ENCODE measurements at regions not wholly inside any gene's neighbourhood (a gene's known extent, or its start where the extent isn't known, plus 50 kb on each side); places are given as distances from the start of the nearest gene placed in this dataset.
"Not testable (repeated sequence)": the region's sequence is repeated elsewhere in the genome, so short reads cannot be mapped to it uniquely, and the experiment has no call there.

DNA sequence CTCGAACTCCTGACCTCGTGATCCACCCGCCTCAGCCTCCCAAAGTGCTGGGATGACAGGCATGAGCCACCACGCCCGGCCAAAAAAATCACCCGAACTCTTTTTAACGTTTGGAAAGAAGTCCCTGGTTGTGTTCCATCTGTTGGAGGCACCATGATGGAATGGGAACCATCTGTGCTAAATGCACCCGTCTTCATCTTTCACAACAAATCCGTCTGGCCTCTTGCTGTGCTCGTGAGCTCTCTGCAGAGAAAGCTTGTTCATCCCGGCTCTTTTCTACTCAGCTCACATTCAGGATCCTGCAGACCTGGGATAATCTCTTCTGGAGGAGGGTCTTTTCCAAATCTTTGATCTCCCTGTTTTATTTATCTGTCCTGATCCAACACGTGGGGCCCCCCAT, 188.8 kb downstream of the CRLF2 start:
- Mint-ChIP-seq H3K27ac (no peak overlapping the region), H3K9me3 (no peaks in the 10 kb centered on the region), H3K36me3 (no peaks in the 10 kb centered on the region), H3K4me1 (no peaks in the 10 kb centered on the region), H3K27me3 (ENCODE audit: low read depth) (peaks cover 5% of the 10 kb centered on the region), H3K4me3 (no peak overlapping the region)
- DNase-seq (ENCODE audit: low spot score in 2 of 2, unreplicated experiment in 2 of 2), result no peak
- TF ChIP-seq, protein P1, sequence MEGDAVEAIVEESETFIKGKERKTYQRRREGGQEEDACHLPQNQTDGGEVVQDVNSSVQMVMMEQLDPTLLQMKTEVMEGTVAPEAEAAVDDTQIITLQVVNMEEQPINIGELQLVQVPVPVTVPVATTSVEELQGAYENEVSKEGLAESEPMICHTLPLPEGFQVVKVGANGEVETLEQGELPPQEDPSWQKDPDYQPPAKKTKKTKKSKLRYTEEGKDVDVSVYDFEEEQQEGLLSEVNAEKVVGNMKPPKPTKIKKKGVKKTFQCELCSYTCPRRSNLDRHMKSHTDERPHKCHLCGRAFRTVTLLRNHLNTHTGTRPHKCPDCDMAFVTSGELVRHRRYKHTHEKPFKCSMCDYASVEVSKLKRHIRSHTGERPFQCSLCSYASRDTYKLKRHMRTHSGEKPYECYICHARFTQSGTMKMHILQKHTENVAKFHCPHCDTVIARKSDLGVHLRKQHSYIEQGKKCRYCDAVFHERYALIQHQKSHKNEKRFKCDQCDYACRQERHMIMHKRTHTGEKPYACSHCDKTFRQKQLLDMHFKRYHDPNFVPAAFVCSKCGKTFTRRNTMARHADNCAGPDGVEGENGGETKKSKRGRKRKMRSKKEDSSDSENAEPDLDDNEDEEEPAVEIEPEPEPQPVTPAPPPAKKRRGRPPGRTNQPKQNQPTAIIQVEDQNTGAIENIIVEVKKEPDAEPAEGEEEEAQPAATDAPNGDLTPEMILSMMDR (IDR thresholded peaks at IDR 0.05; ENCODE audit: unreplicated experiment), result no peak

DNA sequence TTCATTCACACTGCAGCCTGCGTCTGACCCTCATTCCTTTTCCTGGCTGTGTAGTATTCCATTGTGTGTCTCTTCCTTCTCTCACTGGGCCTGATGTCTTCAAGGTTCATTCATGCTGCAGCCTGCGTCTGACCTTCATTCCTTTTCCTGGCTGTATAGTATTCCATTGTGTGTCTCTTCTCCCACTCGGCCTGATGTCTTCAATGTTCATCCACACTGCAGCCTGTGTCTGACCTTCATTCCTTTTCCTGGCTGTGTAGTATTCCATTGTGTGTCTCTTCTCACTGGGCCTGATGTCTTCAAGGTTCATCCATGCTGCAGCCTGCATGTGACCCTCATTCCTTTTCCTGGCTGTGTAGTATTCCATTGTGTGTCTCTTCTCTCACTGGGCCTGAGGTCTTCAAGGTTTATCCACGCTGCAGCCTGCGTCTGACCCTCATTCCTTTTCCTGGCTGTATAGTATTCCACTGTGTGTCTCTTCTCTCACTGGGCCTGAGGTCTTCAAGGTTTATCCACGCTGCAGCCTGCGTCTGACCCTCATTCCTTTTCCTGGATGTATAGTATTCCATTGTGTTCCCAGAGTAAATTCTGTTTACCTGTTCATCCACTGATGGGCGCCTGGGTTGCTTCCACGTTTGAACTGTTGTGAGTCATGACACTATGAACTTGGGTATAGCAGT, 191.0 kb downstream of the CRLF2 start:
- H3K4me3 Mint-ChIP-seq; H3K36me3 Mint-ChIP-seq; H3K9me3 Mint-ChIP-seq; H3K27ac Mint-ChIP-seq; H3K27me3 Mint-ChIP-seq (ENCODE audit: low read depth); H3K4me1 Mint-ChIP-seq; DNase-seq (ENCODE audit: low spot score in 2 of 2, unreplicated experiment in 2 of 2): not testable (repeated sequence)

DNA sequence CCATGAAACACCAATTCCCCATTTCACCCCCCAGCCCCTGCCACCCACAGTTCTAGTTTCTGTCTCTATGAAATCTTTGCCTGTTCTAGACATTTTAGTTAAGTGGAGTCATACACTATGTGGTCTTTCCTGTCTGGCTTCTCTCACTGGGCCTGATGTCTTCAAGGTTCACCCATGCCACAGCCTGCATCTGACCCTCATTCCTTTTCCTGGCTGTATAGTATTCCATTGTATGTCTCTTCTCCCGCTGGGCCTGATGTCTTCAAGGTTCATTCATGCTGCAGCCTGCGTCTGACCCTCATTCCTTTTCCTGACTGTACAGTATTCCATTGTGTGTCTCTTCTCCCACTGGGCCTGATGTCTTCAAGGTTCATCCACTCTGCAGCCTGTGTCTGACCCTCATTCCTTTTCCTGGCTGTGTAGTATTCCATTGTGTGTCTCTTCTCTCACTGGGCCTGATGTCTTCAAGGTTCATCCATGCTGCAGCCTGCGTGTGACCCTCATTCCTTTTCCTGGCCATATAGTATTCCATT, 191.7 kb downstream of the CRLF2 start:
- Mint-ChIP-seq H3K36me3 (no peaks in the 10 kb centered on the region), H3K4me1 (no peaks in the 10 kb centered on the region), H3K27me3 (ENCODE audit: low read depth) (no peaks in the 10 kb centered on the region), H3K4me3 (no peak overlapping the region), H3K27ac (no peak overlapping the region), H3K9me3 (no peaks in the 10 kb centered on the region)
- DNase-seq (ENCODE audit: low spot score in 2 of 2, unreplicated experiment in 2 of 2), result no peak
- TF ChIP-seq, protein P1 (IDR thresholded peaks at IDR 0.05; ENCODE audit: unreplicated experiment), result no peak

DNA sequence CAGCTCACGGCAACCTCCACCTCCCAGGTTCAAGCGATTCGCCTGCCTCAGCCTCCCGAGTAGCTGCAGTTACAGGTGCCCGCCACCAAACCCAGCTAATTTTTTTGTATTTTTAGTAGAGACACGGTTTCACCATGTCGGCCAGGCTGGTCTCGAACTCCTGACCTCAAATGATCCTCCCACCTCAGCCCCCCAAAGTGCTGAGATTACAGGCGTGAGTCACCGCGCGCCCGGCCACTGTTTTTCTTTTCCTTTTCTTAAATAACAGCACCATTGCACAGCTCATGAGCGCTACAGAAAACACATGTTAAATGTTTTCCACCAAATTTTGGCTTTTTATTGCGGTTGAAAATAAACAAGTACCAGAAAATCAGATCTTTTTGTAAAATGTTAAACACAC, 195.5 kb downstream of the CRLF2 start:
- not testable (repeated sequence) for H3K4me1 Mint-ChIP-seq; H3K4me3 Mint-ChIP-seq; H3K27ac Mint-ChIP-seq; H3K27me3 Mint-ChIP-seq (ENCODE audit: low read depth); H3K36me3 Mint-ChIP-seq; H3K9me3 Mint-ChIP-seq; DNase-seq (ENCODE audit: low spot score in 2 of 2, unreplicated experiment in 2 of 2)

DNA sequence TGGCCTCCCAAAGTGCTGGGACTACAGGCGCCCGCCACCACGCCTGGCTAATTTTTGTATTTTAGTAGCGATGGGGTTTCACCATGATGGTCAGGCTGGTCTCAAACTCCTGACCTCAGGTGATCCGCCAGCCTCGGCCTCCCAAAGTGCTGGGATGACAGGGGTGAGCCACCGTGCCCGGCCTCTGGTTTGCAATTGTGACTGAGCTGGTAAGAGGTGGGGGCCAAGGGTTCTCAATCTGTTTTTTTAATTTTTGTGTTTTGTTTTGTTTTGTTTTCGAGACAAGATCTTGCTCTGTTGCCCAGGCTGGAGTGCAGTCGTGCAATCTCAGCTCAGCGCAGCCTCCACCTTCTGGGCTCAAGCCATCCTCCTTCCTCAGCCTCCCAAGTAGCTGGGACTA, 196.2 kb downstream of the CRLF2 start:
- not testable (repeated sequence) for H3K27me3 Mint-ChIP-seq (ENCODE audit: low read depth); H3K4me1 Mint-ChIP-seq; H3K36me3 Mint-ChIP-seq; H3K4me3 Mint-ChIP-seq; H3K9me3 Mint-ChIP-seq; H3K27ac Mint-ChIP-seq; DNase-seq (ENCODE audit: low spot score in 2 of 2, unreplicated experiment in 2 of 2)

DNA sequence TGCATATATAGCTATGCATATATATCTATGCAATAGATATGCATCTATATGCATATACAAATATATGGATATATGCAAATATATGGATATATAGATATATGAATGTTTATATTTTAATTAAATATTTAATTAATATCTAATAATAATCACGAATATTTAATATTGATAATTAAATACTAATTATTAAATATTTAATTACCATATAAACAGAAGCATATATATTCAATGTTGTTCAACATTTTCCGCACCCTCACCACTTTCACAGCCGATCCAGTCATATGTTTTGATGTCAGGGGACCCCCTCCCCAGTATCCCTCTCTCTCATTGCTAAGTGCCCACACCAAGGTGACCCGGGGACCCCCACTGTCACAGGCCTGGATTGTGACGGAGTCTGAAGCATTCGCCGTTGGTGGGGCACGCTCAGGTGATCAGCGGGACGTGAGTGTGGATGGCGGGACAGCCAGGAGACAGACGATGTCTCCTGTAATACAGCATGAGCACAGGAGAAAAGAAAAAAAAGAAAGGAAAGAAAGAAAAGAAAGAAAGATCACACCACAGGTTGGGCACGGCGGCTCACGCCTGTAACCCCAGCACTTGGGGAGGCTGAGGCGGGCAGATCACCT, 199.7 kb downstream of the CRLF2 start:
- no peaks in the 10 kb centered on the region for H3K36me3 Mint-ChIP-seq
- no peaks in the 10 kb centered on the region for H3K9me3 Mint-ChIP-seq
- no peaks in the 10 kb centered on the region for H3K4me1 Mint-ChIP-seq
- no peak overlapping the region for H3K4me3 Mint-ChIP-seq
- TF ChIP-seq, protein P1 (IDR thresholded peaks at IDR 0.05; ENCODE audit: unreplicated experiment), result no peak
- H3K27ac Mint-ChIP-seq, result no peak overlapping the region
- peaks cover 9% of the 10 kb centered on the region for H3K27me3 Mint-ChIP-seq (ENCODE audit: low read depth)
- DNase-seq (ENCODE audit: low spot score in 2 of 2, unreplicated experiment in 2 of 2), result no peak

DNA sequence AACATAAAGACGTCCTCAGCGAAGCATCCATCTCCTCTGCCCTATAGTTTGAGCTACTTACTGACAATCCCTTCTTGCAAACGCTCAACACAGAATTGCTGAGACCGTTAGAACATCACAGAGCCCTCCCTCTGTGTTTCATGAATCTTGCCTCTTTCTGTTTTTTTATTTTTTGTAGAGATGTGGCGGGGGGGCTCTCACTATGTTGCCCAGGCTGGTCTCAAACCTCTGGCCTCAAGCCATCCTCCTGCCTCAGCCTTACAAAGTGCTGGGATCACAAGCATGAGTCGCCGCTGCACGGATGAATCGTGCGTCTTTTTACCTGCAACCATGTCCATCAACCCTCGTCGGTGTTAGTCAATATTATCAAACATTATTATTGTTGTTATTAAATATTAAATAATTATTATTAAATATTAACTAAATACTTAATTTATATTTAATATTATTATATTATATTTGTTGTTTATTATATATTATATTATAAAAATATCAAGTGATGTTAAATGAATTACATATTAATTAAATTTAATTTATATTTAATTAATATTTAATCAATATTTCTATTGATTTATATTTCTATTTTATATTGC, 200.7 kb downstream of the CRLF2 start:
- DNase-seq (ENCODE audit: low spot score in 2 of 2, unreplicated experiment in 2 of 2), result no peak
- Mint-ChIP-seq H3K4me3 (no peak overlapping the region), H3K4me1 (no peaks in the 10 kb centered on the region), H3K36me3 (no peaks in the 10 kb centered on the region), H3K9me3 (no peaks in the 10 kb centered on the region), H3K27ac (no peak overlapping the region), H3K27me3 (ENCODE audit: low read depth) (peaks cover 9% of the 10 kb centered on the region)
- TF ChIP-seq, protein P1 (IDR thresholded peaks at IDR 0.05; ENCODE audit: unreplicated experiment), result no peak
